HS-27A (cell line): ENCODE measurements at regions not wholly inside any gene's neighbourhood (a gene's known extent, or its start where the extent isn't known, plus 50 kb on each side); places are given as distances from the start of the nearest gene placed in this dataset.

Source experiments
- DNase-seq: peaks from one replicate; pipeline ENCODE4 v3.0.0-alpha.2; 2012; ENCODE audit warnings: low read depth, missing footprints

DNA sequence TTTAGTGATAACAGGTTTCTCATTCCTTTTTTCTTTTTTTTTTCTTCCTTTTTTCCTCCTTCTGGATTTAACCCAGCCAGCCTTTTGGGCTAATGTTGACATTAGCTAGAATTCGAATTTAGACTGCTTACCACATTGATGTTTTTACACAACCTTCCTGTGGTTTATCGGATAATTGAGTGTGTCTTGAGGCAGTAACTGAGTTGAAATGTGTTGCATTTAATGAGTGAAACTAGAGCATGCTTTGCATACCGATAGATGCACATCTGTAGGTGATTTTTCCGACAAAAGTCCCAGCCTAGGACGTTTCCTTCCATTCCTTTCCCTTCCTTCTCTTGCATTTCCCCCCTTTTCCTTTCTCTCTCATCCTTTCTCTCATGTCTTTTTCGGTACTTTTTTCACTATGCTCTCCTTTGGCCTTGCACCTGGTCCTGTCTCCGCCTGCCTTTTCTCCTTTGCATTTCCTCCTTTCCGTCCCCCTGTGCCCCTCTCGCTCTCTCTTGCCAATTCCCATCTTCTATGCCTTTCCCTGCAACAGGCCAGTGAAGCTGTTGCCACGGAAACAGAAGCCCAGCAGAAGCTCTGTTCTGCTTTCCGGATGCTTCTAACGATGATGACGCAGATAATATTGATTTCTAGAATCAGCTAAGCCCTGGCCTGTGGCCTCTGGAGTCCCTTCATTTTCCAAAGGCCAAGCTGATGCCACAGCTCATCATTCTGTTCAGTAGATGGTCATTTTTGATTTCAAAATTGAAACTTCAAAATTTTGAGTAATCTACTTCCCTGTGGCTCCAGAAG, 76.1 kb downstream of the SLC25A47 start:
- DNase-seq, result no peak

DNA sequence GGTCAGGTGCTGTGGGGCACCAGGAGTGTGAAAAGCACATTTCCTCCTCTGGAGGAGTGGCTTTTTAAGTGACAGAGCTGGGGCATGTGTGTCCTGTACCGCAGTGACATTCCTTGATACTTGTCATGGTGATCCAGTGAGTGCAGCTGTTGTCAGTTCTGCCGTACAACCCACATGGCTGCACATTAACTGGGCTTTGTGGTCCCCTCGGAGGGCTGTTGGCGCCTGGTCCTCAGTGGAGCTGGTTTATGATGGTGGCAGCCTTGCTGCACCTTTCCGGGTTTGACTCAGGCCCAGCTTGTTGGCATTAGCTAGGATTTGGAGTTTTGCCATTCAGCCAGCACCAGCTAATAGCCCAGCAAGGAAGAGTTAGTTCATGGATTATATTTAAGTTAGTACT, 77.0 kb downstream of the SLC25A47 start:
- DNase-seq, result no peak

DNA sequence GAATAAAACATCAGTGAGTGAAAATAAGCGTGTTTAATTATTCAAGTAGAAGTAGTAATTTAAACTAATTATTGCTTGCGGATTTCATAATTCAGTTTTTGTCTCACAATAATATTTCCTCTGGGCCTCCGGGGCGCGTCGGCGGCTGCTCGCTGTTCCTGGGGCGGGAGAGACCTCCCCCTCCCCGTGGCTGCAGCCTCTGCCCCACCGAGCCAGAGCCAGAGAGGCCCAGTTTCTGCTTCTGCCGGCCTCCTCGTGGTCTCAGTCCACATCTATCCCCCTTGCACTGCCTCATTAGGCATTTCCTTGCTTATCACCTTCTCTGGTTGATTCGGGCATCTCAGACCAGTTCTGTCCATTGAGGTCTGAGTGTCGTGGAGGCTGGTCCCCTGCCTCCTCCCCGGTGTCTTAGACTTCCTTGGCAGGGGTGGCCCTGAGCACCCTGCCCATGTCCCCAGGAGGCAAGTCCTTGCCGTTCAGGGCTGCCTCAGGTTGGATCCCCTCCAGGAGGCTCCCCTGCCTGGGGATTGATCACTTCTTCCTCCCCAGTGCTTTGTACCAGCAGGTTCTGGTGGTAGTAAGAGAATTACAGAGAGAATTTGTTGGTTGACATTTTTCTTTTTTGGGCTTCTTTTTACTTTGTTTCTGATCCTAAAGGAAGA, 78.0 kb downstream of the SLC25A47 start:
- DNase-seq, result no peak

DNA sequence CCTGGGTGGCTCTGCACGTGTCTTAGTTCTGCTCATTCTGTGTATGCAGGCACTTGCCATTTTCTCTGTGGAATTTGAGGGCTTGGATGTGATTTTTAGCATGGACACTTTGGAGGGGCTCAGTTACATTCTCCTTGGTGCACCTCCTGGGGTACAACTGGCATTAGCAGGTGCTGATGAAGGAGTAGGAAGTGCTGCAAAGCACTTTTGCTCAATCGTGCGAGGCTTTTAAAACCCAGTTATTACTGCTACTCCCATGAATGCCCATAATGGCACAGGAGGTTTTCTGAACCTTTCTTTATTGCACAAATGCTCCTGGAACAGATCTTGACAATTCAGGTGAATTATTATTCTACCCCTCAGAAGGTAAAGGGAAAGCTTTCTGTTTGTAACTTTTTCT, 78.7 kb downstream of the SLC25A47 start:
- no peak for DNase-seq

DNA sequence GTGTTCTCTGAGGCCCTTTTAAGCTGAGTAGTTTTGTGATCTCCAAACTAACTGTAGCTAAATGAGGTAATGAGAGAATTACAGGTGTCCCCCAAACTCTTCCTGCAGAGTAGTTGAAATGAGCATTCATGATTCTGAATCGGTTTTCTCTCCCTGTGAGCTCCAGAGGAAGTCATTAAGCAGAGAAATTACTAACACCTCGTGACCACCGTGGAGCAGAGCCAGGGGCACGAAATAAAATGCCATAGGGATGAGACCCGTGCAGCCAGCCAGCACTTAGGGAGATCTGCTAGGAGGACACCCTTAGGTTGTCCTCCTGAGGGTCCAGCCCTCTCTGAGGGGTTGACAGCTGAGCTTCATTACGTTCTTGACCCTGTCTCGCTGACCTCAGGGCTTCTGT, 79.5 kb downstream of the SLC25A47 start:
- DNase-seq, result no peak

DNA sequence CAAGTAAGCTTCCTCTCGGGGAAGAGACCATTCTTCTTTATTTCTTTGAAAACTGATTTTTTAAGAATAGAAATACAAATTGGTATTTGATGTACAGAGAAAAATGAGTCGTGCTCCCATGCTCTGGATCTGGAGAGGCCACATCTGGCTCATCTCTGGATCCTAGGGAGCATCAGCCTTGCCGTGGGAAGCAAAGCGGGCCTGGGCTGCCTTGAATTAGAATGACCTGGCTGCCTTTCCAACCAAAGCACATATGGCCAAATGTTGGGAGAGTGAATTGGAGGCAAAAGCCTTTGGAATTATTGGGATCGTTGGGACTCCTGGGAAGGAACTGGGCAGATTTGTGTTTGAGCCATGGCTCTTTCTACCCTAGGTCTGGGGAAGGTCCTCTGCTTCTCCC, 80.0 kb downstream of the SLC25A47 start:
- no peak for DNase-seq

DNA sequence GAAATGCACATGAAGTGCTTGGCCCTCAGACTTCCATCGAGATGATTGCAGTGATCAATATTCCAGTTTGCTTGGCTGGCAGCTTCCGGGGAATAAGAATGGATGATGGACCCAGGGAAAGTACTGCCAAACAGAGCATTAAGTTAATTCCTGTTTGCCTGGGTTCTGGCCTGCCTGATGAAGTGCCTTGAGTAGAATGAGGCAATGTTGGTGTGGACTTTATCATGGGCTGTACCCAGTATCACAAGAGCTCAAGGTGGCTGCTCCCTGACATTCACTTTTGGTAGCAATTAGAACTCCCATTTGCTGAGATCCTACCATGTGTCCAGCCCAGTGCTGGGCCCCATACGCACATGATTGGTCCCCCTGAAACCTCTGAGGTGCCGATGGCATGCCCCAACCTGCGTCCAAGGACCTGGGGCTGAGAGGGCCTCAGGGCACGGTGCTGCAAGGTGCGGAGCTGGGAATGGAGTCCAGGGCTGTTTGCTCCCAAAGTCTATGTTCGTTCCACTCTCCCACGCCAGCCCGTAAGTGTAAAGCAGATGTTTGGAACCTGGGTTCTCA, 80.7 kb downstream of the SLC25A47 start:
- DNase-seq, result no peak

DNA sequence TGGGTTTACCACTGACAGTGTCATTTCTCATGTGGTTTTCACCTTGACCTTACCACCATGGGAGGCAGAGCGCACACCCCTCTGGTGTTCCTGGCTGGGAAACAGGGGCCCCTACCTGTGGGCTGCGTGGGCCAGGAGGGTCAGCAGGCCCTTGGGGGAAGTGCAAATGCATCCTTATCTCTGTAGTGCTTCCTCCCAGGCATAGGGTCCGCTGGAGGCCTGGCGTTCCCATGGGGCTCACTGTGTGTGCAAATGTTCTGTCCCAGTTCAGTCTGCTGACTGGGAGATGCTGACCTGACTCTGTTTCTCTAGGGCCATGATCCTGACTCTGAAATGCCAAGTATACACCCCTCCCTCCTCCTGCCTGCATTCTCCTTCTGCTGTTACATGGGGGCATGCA, 81.3 kb downstream of the SLC25A47 start:
- no peak for DNase-seq

DNA sequence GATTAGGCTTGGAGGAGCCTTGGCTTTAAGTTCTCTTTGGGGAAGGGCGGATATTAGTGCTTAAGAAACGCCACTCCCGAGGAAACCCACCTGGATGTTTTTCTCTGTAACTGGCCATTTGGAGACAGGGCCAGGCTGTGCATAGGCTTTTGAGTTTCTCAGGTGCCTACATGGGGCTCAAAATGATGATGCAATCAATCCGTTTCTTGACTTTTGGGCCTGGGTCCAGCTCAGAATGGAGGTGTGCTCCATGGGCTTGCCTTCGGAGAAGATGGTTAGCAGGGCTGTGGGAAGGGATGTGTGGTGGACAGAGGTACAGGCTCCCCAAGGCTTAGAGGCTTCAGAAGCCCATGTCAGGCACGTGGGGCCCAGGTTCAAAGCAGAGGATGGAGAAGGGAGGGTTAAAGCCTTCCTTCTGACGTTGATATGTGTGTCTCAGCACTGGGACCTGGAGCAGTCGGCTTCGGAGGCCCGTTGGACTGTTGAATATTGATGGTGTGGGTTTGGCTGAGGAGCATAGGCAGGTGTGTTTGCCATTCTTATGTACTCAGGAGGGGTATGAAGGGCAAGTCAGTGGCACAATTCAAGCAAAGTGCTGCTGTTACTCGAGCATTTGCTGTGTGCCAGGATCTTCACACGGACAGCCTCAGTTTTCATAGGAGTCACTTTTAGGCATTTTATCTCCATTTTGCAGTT, 82.8 kb downstream of the SLC25A47 start:
- DNase-seq, result no peak

DNA sequence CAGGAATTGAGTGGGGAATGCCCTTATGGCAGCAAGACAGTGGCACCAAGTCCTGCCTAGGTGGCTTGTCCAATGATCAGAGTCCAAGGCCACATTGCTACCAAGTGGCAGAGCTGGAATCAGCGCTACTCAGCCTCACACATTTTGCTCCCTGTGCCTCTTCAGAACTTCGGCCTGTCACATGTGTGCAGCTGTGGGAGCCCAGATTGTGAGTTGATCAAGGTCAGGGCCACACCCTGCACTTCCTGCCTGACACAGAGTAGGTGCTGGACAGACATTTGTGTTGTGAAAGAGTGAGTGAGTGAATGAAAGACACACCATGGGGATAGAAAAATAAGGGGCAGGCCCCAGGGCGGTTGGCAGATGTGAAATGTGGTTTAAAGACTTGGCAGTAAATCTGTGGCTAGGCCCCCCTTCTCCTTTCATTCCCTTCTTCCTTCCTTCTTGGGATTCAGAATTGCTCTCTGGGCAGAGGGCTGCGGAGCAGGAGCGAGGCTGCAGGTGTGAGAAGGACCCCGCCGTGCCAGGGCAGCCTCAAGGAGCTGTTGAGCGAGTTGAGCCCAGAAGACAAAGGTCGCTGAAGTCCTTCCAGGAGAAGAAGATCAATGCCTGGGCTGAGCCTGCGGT, 83.5 kb downstream of the SLC25A47 start:
- no peak for DNase-seq

DNA sequence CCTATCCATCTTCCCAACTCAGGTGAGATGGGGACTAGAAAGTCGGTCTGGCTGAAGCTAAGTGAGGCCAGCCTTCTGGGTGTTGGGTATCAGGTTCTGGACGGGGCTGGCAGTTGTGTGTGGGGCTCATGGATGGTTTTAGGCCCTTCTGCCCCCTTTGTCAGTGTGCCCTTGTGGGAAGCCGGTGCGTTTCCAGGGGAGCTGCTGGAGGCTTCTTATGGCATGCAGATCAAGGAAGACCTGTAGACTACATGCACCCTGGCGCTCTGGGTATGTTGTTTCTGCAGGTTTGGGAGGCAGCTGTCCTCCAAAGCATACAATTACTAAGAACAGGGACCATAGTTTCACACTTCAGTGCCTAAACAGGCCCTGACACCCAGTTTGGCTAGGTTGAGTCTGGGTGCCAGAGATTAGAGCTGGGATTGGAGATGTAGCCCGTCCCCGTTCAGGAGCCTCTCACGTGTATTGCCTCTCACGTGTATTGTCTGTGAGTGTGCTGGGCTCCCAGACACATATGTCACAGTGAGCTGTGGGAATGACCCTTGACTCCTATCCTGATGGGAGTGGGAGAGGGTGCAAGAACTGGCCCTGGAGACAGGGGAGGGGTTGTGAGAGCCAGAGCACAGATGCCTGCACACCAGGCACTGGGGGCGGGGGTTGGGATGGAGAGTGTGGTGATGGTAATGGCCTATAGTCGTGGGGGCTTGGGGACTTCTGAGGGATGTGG, 84.4 kb downstream of the SLC25A47 start:
- DNase-seq, result no peak

DNA sequence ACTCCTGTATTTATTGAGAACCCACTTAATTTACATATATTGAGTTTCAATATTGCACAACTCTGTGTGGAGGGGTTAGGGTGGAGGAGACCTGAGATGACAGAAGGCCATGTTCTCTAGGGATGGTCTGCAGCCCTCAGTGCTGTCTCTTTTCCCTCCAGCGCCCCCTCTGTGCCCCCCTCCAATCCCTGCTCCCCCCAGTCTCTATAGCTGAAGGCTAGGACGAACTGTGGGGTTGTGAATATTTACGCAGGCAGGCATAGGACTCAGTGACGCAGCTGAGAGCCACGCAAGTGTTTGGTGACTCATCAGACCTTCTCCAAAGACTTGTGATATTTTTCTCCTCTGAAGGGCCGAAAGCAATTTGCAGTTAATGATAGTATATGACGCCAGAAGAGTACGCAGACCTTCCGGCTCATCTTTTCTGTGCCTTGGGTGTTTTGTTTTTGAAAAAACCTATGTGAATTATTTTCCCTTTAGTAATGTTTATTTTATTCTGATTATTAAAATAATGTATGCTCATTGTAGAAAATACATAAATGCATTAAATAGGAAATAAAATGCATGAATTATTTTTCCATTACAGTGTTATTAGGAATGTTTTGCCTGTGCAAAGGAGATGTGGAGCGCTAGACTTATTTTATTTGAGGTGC, 85.3 kb downstream of the SLC25A47 start:
- no peak for DNase-seq

DNA sequence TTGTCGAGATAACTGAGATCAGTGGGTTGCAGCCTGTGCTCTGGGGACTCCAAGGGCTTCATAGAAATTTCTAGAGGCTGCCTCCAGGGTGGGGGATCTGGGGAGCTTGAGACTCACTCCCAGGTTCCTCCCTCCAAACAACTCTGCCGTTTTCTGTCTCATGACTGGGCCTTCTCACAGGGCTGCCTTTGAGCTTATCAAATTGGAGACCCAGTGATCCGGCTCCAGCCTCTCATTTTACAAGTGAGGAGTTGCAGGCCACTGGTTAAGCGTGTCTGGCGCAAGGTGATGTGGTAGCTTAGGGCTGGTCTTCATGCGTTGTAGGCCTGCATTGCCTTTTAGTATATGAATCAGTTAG, 85.8 kb downstream of the SLC25A47 start:
- DNase-seq, result no peak

DNA sequence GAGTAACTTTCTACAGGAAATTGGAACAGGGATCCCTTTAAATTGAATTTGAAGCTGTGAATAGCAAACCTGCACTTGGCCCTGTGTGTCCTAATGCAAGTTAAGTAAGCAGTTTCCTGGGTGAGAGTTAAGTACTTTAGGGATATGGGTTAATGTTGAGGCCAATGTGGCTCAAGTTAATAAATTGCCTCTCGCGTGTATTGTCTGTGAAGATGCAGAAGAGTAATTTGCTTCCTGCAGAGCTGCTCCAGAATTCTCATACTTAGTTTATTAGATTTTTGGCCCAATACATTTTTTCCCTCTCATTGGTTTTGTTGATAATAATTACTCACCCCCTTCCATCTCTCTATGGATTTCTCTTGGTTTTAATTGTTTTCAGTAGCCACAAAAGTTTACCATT, 86.5 kb downstream of the SLC25A47 start:
- DNase-seq, result no peak

DNA sequence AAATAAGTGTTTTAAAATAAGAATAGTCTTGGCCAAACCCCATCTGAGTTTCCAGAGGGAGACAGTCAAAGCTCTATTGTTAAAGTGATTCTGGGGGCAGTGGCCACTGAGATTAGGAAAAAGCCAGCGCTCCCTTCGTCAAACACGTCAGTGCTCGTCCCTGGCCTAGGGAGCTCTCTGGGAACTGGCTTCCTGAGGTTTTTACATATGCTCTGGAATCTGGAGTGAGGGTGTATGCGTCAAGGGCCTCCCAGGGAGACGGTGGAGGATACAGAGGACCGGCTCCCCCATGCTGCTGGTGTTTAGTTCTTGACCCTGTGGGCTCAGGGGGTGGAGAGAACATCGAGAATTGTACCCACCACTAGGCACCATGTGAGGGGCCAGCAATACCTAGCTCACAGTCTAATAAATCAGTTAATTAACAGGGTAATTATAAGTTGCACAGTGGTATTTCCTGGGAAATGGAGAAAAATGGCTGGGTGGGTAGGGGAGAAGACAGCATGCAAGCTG, 87.0 kb downstream of the SLC25A47 start:
- DNase-seq, result no peak

DNA sequence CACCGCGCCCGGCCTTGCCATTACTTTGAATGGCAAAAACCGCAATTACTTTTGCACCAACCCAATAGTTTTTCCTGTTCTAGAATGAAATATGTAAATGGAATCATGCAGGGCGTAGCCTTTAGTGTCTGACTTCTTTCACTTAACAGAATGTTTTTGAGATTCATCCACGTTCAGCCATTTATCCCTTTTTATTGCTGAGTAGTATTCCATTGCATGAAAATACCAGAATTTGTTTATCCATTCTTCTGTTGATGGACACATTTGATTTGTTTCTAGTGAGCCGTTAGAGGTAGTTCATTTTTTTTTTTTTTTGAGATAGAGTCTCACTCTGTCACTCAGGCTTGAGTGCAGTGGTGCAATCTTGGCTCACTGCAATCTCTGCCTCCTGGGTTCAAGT, 90.6 kb downstream of the SLC25A47 start:
- DNase-seq, result no peak

DNA sequence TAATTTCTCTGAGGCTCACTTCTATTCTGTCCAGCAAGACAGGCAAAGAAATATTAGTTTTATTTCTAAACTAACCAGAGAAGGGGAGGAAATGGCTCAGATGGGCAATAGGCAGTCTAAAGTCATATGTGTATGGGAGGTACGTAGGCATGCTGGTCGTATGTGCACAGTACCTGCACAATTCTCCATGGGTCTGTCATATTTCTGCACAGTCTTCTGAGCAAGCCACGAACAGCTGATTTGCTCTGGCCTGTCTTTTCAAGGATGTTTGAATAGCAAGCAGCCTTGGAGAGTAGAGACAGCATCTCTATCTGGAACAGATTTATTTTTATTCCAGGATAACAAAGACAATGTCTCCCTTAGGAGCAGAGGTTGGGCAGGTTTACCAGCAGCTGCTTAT, 92.1 kb downstream of the SLC25A47 start:
- no peak for DNase-seq

DNA sequence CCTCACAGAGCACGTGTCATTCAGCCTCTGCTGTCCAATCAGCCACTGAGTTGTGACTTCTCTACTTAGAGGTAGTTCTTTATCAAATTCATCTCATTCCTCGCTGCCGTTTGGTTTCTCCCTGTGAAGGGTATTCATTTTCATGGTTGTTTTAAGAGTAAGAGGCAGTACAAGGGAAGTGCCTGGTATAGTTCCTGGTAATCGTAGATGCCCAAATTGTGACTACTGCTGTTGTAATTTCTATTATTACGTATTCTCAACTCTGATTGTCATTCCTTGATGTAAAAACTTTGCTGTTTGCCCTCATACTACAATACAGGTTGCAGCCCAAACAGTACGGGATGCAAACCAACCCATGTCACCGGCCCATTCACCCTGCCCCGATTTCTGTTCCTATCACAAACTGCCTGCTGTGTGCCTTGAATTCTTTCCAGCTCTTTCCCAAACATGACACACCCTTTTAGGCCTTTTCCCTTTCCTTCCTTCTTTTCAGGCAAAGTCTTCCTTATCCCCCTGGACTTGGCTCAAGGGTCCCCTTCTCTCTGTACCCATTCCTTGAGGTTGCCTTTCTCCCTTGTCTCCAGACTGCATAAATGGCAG, 93.0 kb downstream of the SLC25A47 start:
- DNase-seq, result no peak

DNA sequence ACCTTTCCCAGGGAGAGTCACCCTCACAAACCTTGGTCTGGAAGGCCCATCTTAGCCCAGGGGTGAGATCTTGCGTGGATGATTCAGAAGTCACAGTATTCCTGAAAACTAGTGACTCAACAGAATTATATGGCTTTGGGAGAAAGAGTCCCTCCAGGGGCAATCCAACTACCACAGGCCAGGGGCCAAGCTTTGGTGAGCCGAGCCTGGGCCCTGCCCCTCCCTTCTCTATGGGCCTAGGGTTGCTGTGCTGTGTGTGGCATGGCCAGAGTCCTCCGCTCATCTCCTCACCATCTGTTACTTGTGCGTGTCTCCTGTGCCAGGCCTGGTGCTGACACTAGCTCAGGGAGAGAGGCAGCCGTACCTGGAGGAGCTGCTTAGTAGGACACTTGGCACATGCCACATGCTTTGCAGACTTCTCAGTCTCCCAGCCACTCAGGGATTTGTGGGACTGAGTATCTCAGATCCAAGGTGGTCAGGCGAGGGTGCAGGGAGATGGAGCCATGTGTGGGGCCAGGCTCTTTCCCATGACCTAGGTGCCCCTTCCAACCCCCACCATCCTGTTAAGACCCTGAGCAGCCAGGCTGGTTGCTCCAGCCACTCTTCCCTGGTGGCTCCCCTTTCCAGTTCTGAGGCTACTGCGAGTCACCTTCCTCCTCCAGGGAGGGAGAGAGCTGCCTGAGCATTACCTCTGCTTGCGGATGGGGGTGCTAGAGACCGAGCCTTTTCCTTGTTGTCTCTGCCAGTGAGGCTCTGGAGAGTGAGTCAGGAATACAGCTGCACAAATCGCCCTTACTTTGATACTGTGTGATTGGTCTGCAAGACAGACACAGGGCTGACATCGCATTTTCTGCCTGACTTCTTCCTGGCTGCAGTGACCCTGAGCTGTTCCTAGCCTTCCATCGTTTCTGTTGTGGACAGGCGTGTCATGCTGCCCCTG, 94.1 kb downstream of the SLC25A47 start:
- peak; percentile 38 for DNase-seq

DNA sequence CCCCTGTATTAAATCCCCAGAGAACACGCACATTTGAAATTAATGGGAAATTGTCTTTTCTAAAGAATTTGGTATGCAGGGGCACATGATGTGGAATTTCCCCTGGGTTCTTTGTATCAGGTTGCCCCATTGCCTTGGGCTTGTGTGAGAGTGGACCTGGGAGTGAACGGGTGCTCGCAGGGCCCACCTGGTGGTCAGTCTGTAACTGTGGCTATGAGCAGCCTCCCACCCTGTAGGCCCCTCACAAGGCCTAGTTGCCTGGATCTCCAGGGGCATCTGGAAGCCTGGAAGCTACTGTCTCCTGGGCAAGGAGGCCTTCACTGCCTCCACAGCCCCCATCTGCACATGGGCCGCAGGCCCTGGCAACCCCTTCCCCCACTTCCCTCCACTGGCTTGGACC, 96.7 kb downstream of the SLC25A47 start:
- DNase-seq, result no peak
